ENCODE measurements at regions not wholly inside any gene's neighbourhood (a gene's known extent, or its start where the extent isn't known, plus 50 kb on each side); places are given as distances from the start of the nearest gene placed in this dataset.
A peak's percentile ranks its signal among the peaks of the same experiment; 100 is the strongest.

DNA sequence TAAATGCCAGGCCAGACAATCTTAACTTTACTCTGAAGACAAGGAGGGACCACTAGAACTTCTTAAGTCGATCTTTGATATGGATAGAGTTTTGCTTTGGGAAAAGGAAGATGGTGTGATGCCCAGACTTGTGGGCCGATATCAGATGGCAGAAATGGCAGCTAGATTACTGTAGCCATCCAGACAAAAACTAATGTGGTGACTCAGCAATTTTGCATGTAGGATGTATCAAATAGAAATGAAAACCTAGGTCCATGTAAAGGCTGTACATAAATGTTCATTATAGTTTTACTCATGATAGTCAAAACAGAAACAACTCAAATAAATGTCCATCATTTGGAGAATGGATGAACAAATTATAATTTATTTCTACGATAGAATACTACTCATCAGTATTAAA lies 121.5 kb downstream of the APIP start:
- 80% methylated on average over 2 of the region's 3 CpGs; no CpG with 5 or more reads in 1 of the 2 experiments for WGBS, 2 experiments (ENCODE audit: extremely low coverage in 2 of 2, insufficient read length in 1 of 2)
- Histone ChIP-seq H4K91ac (ENCODE audit: insufficient read depth, low read depth, low read length) (no peak overlapping the region), H3K9me1 (ENCODE audit: insufficient read depth, low read length) (no peaks in the 10 kb centered on the region), H3K9me3 (ENCODE audit: control insufficient read depth, insufficient read depth, low read length) (peaks cover 4% of the 10 kb centered on the region; the same call in 1 of the 2 replicates), H2BK15ac (ENCODE audit: low read depth, low read length) (no peak overlapping the region), H3K23ac (ENCODE audit: low read depth, low read length) (no peak overlapping the region), H3K4me3 (ENCODE audit: insufficient read depth, low read depth, low read length) (no peak overlapping the region), H3K4me2 (ENCODE audit: low read depth, low read length) (no peak overlapping the region), H2AK5ac (ENCODE audit: low read depth, low read length) (no peak overlapping the region), H3K27ac (ENCODE audit: insufficient read depth, low read length) (no peak overlapping the region), H2AFZ (replicated peaks; ENCODE audit: low read length, poor library complexity) (no peak overlapping the region), H3K4ac (ENCODE audit: low read depth, low read length) (no peak overlapping the region), H2BK5ac (ENCODE audit: low read depth, low read length, poor library complexity, severe bottlenecking) (no peak overlapping the region), H2BK20ac (ENCODE audit: low read depth, low read length) (no peak overlapping the region), H3K18ac (ENCODE audit: low read depth, low read length) (no peak overlapping the region), H3K27me3 (ENCODE audit: control insufficient read depth, insufficient read depth, low read length) (no peaks in the 10 kb centered on the region; the same call in 1 of the 2 replicates), H3K36me3 (ENCODE audit: control insufficient read depth, insufficient read depth, low read length) (no peaks in the 10 kb centered on the region), H3K9ac (ENCODE audit: low read depth, low read length) (no peak overlapping the region), H2BK120ac (ENCODE audit: low read depth, low read length) (no peak overlapping the region), H4K20me1 (ENCODE audit: insufficient read depth, low read length) (no peaks in the 10 kb centered on the region), H2AK9ac (replicated peaks; ENCODE audit: low read depth, low read length, poor library complexity) (no peak overlapping the region), H4K8ac (ENCODE audit: low read depth in 2 of 2, low read length in 2 of 2) (no peak overlapping the region), H3K14ac (replicated peaks; ENCODE audit: low read depth, low read length) (no peak overlapping the region), H4K5ac (ENCODE audit: low read depth, low read length) (no peak overlapping the region), H3K4me1 (ENCODE audit: control insufficient read depth, insufficient read depth, low read length) (0 out of 2 replicates have a peak, but pooled peaks cover 1% of the 10 kb centered on the region), H3K79me1 (ENCODE audit: low read depth in 1 of 2, low read length in 2 of 2) (no peaks in the 10 kb centered on the region), H3K56ac (ENCODE audit: extremely low read depth, insufficient read depth, low read length) (no peak overlapping the region)
- ChIA-PET POLR2A (ENCODE audit: unreplicated experiment) (no interaction called here), CTCF (no interaction called here)
- no peak for DNase-seq
- TF ChIP-seq NFE2L2 (IDR thresholded peaks at IDR 0.05; ENCODE audit: low read depth, low read length) (peak; percentile 88), POLR2A (IDR thresholded peaks at IDR 0.05; ENCODE audit: low read depth, low read length) (no peak), MAFK (IDR thresholded peaks at IDR 0.05; ENCODE audit: low read depth, low read length) (peak; percentile 95)
- intact Hi-C loops (cut with micrococcal nuclease): no loop called here
- in situ Hi-C loops (cut with MboI; ENCODE audit: low sequenced_read_pairs): no loop called here
- BruUV-seq (replicated peaks): no TSS peak
- ATAC-seq (ENCODE audit: low read depth): no peak
- dilution Hi-C loops (cut with HindIII; ENCODE audit: low sequenced_read_pairs, unreplicated experiment): no loop called here
